Head of caudate nucleus (tissue), 42 donors: ENCODE measurements at regions not wholly inside any gene's neighbourhood (a gene's known extent, or its start where the extent isn't known, plus 50 kb on each side); places are given as distances from the start of the nearest gene placed in this dataset.

ENCODE experiments used
- DNase-seq, 42 donors: peaks; one replicate each; pipeline versions ENCODE4 v3.0.0 to v3.0.0-alpha.2; 2020 to 2021; ENCODE audit warnings: mixed read lengths in 7 of 42
- intact Hi-C: fragments of 100-400 bp; cut with DNase I; formaldehyde crosslinking; loops from one replicate; pipeline ENCODE4 v1.15.0; 2022

GRCh38 chr9:130755377-130756007 is 61.9 kb downstream of the EXOSC2 start:
- no peak for DNase-seq
- intact Hi-C loops = no loop called here

GRCh38 chr9:130756037-130756436 is 62.5 kb downstream of the EXOSC2 start:
- intact Hi-C loops = no loop called here
- DNase-seq = no peak

GRCh38 chr9:130756455-130757152 is 63.0 kb downstream of the EXOSC2 start:
- intact Hi-C loops = no loop called here
- no peak for DNase-seq

GRCh38 chr9:130759738-130760137 is 66.2 kb downstream of the EXOSC2 start:
- intact Hi-C loops = loop anchor here (10.0 kb wide), 1 partner anchor 45 kb away; no protein-coding TSS in a partner anchor
- DNase-seq = no peak

- intact Hi-C loops = loop anchor here (10.0 kb wide), 1 partner anchor 49 kb away; no protein-coding TSS in a partner anchor
- DNase-seq = peak in 13 of 42 donors; percentile 8 to 46 (median 22)
Measured at GRCh38 chr9:130763331-130764171, 70.0 kb downstream of the EXOSC2 start.

GRCh38 chr9:130765137-130766020 is 69.7 kb upstream of the ABL1 start:
- intact Hi-C loops = loop anchor here (10.0 kb wide), 1 partner anchor 51 kb away; no protein-coding TSS in a partner anchor

GRCh38 chr9:130766021-130766926 is 68.8 kb upstream of the ABL1 start:
- intact Hi-C loops = loop anchor here (10.0 kb wide), 1 partner anchor 51 kb away; no protein-coding TSS in a partner anchor
- peak in 38 of 42 donors; percentile 22 to 78 (median 50) for DNase-seq

More at GRCh38 chr9:130765137-130766020, 69.7 kb upstream of the ABL1 start:
- DNase-seq = no peak

GRCh38 chr9:130766927-130767307 is 68.1 kb upstream of the ABL1 start:
- intact Hi-C loops = loop anchor here (10.0 kb wide), 1 partner anchor 52 kb away; no protein-coding TSS in a partner anchor
- peak in 12 of 42 donors; percentile 10 to 54 (median 32) for DNase-seq

GRCh38 chr9:130768265-130768664 is 66.8 kb upstream of the ABL1 start:
- intact Hi-C loops = loop anchor here (10.0 kb wide), 1 partner anchor 53 kb away; no protein-coding TSS in a partner anchor
- DNase-seq = peak in 24 of 42 donors; percentile 12 to 63 (median 35)

- DNase-seq = no peak
- intact Hi-C loops = loop anchor here (10.0 kb wide), 1 partner anchor 54 kb away; no protein-coding TSS in a partner anchor
Measured at GRCh38 chr9:130768891-130769403, 66.1 kb upstream of the ABL1 start.

- intact Hi-C loops = loop anchor here (5.0 kb wide), 1 partner anchor 92 kb away; no protein-coding TSS in a partner anchor
- no peak for DNase-seq
Measured at GRCh38 chr9:130770093-130770492, 65.0 kb upstream of the ABL1 start.

GRCh38 chr9:130770679-130771442 is 64.2 kb upstream of the ABL1 start:
- peak in 9 of 42 donors; percentile 14 to 71 (median 33) for DNase-seq

GRCh38 chr9:130772185-130772584 is 62.9 kb upstream of the ABL1 start:
- intact Hi-C loops = loop anchor here (5.0 kb wide), 1 partner anchor 90 kb away; no protein-coding TSS in a partner anchor
- DNase-seq = no peak

More at GRCh38 chr9:130770679-130771442, 64.2 kb upstream of the ABL1 start:
- intact Hi-C loops = loop anchor here (5.0 kb wide), 1 partner anchor 91 kb away; no protein-coding TSS in a partner anchor

GRCh38 chr9:130774183-130774582 is 60.9 kb upstream of the ABL1 start:
- intact Hi-C loops = loop anchor here (5.0 kb wide), 1 partner anchor 88 kb away; no protein-coding TSS in a partner anchor
- no peak for DNase-seq

GRCh38 chr9:130775336-130775991 is 59.6 kb upstream of the ABL1 start:
- intact Hi-C loops = no loop called here
- DNase-seq = no peak
